ENCODE measurements at regions not wholly inside any gene's neighbourhood (a gene's known extent, or its start where the extent isn't known, plus 50 kb on each side); places are given as distances from the start of the nearest gene placed in this dataset.

- Histone ChIP-seq H2AFZ (ENCODE audit: low read length) (no peak overlapping the region), H2BK12ac (ENCODE audit: insufficient read length, low read depth, low read length) (no peak overlapping the region), H3K4me2 (ENCODE audit: insufficient read depth, insufficient read length, low read length) (no peak overlapping the region), H3K9ac (ENCODE audit: extremely low read depth, insufficient read length, low read length) (no peak overlapping the region), H2BK5ac (ENCODE audit: insufficient read length, low read length) (no peak overlapping the region), H4K20me1 (ENCODE audit: control insufficient read depth, insufficient read depth, insufficient read length) (no peaks in the 10 kb centered on the region), H2BK120ac (ENCODE audit: low read depth, low read length, poor library complexity, severe bottlenecking) (no peak overlapping the region), H2BK20ac (ENCODE audit: low read depth, low read length, poor library complexity, severe bottlenecking) (no peak overlapping the region), H3T11ph (ENCODE audit: low read length) (no peak overlapping the region), H3K4me1 (ENCODE audit: insufficient read depth, low read length) (no peaks in the 10 kb centered on the region), H3K4ac (ENCODE audit: low read depth, low read length) (no peak overlapping the region), H3K23me2 (ENCODE audit: insufficient read length, low read depth, low read length, poor library complexity, severe bottlenecking) (no peaks in the 10 kb centered on the region), H2BK15ac (ENCODE audit: low read depth, low read length) (no peak overlapping the region), H3K14ac (ENCODE audit: insufficient read depth, low read length) (no peak overlapping the region), H3K27ac (ENCODE audit: insufficient read length, low read depth, low read length) (no peak overlapping the region), H3K9me3 (ENCODE audit: control insufficient read depth, low read depth, low read length) (no peaks in the 10 kb centered on the region), H2AK5ac (ENCODE audit: insufficient read length, low read length) (no peak overlapping the region), H3K23ac (ENCODE audit: insufficient read length, low read depth, low read length) (no peak overlapping the region), H3K79me2 (ENCODE audit: insufficient read depth, low read length) (no peaks in the 10 kb centered on the region), H3K27me3 (ENCODE audit: insufficient read depth, low read length) (no peaks in the 10 kb centered on the region), H4K91ac (ENCODE audit: insufficient read length, low read depth, low read length) (no peak overlapping the region), H4K8ac (replicated peaks; ENCODE audit: insufficient read length, low read depth, low read length) (no peak overlapping the region), H4K5ac (ENCODE audit: insufficient read length, low read depth, low read length) (no peak overlapping the region), H3K18ac (ENCODE audit: insufficient read length, low read depth, low read length) (no peak overlapping the region), H3K56ac (ENCODE audit: insufficient read length, low read depth, low read length) (no peak overlapping the region), H3K79me1 (ENCODE audit: insufficient read depth, low read depth, low read length, poor library complexity, severe bottlenecking) (no peaks in the 10 kb centered on the region)
- Mint-ChIP-seq H3K9me3 (peaks cover 3 to 17% of the 10 kb centered on the region in 2 experiments), H3K27me3 (ENCODE audit: low read depth) (no peaks in the 10 kb centered on the region), H3K4me1 (peaks cover 0 to 3% of the 10 kb centered on the region in 2 experiments; a peak in 1 of 4 replicates), H3K4me3 (no peak overlapping the region), H3K27ac (no peak overlapping the region), H3K36me3 (ENCODE audit: insufficient read depth in 1 of 3, low read depth in 3 of 3) (peaks cover 6 to 10% (median 7%) of the 10 kb centered on the region in 3 experiments; a peak in 5 of 7 replicates)
- no peak for DNase-seq
- no peak for TF ChIP-seq CTCF (conservative IDR thresholded peaks at IDR 0.05)
Observed at GRCh38 chr5:56575821-56576220, 239.5 kb upstream of the MAP3K1 start.

Measured in H9 (cell line).